ENCODE measurements at regions not wholly inside any gene's neighbourhood (a gene's known extent, or its start where the extent isn't known, plus 50 kb on each side); places are given as distances from the start of the nearest gene placed in this dataset.

DNA sequence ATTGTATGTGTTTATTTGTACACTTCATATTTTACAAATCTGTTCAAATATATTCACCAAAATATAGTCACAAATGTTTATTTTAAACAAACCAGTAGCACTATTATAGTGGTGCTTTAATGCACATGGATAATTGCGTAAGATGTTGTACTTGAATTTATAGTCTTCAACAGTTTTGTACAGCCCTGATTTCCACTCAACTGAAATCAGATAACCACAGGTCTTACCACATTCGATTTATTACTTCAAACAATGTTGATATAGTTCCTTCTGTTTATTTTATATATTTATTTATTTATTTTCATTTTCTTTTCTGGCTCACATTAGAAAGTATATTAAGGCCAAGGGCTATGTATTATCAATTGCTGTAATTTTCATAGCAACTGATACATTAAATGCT is 99.4 kb upstream of the ZNF804A start:
- DNase-seq, result no peak

DNA sequence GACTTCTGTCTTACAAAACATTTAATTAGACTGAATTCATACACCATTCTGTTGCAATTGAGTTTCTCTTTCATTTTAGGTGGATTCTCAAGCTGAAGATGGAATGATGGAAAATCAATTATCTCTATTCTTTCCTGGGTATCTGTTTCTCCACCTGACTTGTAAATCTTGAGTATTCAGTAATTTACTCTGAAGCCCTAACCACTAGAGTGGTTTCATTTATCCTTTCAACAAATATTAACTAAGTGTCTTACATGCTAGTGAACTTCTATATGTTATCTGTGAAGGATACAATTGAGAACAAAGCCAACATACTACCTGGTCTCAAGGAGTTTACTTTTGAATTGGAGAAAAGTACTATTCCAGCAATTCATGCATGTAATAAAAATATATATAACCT is 94.1 kb upstream of the ZNF804A start:
- DNase-seq, result no peak

DNA sequence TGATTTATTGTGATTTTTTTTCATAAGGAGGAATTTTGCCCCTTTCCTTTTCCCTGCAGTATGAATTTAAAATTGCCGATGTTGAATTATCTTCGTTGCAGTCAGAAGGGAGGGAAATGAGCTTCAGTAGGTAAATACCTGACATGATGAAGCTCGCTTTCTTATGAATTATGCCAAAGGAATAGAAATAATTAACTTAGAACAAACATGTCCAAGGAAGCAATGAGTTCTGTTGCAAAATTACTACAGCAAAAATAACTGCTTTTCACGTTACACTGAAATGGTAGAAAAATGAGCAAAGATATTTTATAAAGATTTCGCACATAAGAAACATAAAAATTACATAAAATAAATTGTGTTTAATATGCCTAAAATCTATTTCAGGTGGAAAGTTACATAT is 91.1 kb upstream of the ZNF804A start:
- DNase-seq, result no peak

- no peak for DNase-seq
These were observed 80.9 kb upstream of the ZNF804A start for GRCh38 chr2:184517402-184517801.

DNA sequence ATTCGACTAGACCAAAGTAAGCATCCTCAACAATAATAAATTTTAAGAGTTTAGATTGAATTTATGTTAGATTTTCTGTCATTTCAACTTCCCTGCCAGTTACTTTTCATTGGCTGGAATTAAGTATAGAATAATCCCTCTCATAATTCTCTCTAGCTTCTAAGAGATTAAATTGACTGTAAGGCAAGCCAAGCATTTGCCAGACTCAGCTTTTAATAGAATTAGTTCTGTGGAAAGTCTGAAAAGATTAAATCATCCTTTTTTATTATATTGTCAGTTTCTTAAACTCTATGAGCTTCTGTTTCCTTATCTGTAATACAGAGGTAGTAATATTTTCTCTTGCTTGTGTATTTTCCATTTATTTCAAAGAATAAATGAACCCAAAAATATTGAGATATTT is 77.9 kb upstream of the ZNF804A start:
- DNase-seq, result no peak

DNA sequence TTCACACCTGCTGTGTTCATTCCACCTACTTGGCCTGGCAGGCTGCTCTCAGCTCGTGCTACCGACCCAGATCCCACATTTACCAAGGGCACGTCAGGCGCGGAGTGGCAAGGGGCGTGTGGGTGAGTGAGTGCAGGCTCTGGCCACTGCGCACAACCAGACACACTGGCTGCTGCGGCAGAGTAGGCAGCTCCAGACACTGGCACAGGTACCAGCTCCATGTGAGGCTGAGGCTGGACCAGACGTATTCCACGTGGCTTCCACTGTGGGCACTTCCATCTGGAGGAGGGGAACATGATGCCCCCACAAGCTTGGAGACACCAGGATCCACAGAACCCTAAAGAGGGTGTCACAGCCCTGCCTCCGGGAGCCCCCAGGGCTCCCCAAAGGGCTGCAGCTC is 74.6 kb upstream of the ZNF804A start:
- DNase-seq, result no peak

GRCh38 chr2:184524551-184525382 is 73.6 kb upstream of the ZNF804A start:
- no peak for DNase-seq

DNA sequence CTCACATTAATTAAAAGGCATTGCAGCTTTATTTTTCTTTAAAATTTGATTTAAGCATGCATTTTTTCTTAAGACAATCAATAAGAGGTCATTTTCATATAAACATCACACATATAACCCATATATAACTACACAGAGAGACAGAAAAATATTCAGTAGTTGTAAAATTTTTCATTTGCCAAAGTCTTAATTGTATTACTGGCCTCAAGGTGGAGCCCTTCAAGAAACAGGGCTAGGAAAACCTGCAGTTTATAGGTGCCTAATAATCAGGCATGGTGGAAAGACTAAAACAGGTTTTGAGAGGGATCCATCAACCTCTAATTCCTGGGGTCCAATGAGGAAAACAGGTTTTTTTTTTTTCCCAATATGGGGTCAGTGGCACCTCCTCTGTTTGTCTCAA is 71.3 kb upstream of the ZNF804A start:
- DNase-seq, result no peak

GRCh38 chr2:184528119-184528518 is 70.2 kb upstream of the ZNF804A start:
- no peak for DNase-seq

GRCh38 chr2:184530239-184530638 is 68.1 kb upstream of the ZNF804A start:
- no peak for DNase-seq

GRCh38 chr2:184530959-184531358 is 67.4 kb upstream of the ZNF804A start:
- no peak for DNase-seq

- DNase-seq, result no peak
These were observed 65.8 kb upstream of the ZNF804A start for GRCh38 chr2:184532551-184532950.

GRCh38 chr2:184534986-184535385 is 63.3 kb upstream of the ZNF804A start:
- no peak for DNase-seq

DNA sequence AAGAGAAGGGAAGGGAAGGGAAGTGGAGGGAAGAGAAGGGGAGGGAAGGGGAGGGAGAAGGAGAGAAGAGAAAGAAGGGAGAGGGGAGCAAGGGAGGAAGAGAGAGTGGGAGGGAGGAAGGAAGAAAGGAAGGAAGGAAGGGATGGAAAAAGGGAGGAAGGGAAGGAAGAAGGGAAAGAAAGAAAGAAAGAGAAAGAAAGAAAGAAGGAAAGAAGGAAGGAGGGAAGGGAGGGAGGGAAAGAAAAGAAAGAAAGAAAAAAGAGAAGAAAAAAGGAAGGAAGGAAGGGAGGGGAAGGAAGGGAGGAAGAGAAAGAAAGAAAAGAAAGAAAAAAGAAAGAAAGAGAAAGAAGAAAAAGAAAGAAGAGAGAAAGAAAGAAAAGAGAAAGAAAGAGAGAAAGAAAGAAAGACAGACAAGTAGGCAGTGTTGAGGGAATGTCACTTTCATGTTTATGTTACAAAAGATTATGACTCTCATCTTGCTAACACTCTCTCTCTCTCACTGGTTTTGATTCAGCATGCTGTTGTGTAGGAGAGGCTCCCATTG is 58.0 kb upstream of the ZNF804A start:
- DNase-seq, result no peak

DNA sequence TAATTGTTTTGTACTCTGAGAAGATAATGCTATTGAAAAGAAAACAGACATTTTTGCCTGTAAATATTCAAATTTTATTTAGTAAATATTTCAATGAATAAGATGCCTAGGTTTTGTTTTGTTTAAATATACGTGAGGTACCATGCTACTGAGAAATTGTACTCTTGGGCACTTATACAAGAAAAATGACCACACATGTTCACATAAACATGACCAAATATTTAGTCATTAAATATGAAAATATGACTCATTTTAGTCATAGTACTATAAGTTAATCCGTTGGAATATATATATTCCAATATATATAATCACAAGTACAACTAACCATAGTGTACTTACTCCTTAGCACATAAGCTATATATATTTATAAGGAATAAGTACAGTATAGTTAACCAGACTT is 56.7 kb upstream of the ZNF804A start:
- DNase-seq, result no peak

DNA sequence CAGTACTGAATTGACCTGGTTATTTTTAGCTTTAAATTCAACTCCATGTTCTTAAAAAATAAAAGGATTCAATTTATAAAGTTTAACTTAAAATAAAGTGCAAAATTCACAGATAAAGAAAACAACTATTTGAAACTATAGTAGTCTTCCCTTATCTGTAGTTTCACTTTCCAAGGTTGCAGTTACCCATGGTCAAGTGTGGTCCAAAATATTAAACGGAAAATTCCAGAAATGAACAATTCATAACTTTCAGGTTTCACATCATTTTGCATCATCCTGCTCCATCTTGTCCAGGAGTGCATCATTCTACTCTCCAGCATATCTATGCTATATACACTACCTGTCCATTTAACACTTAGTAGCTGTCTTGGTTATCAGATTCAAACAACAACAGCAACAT is 54.5 kb upstream of the ZNF804A start:
- DNase-seq, result no peak
